HepG2 (cell line): ENCODE measurements at regions not wholly inside any gene's neighbourhood (a gene's known extent, or its start where the extent isn't known, plus 50 kb on each side); places are given as distances from the start of the nearest gene placed in this dataset.

Experiments used
- ATAC-seq: fragments of 200-7000 bp; cut with Tn5 transposase; 3 replicates; pipeline ENCODE4 v1.9.1; 2020; ENCODE audit warnings: mild to moderate bottlenecking, moderate library complexity
- BruUV-seq: library from RNA; stranded (reverse); fragments of 400-500 nt; replicated peaks from 2 replicates; lab custom pipeline; 2021; lab: Mats Ljungman, UMichigan
- CTCF ChIA-PET: fragments of 300-600 bp; formaldehyde crosslinking; extraction: SDS; loops from one replicate; lab custom pipeline; 2021; ENCODE audit warnings: low total read pairs, inconsistent platforms, low intra/inter-chr PET ratio; lab: Yijun Ruan, JAX
- POLR2A ChIA-PET: fragments of 350-600 bp; sonication (Branson Sonifier 250); formaldehyde crosslinking; loops from one replicate; lab custom pipeline; 2020; ENCODE audit warnings: antibody characterized with exemption, inconsistent platforms; lab: Yijun Ruan, JAX
- DNase-seq: peaks from one replicate; pipeline ENCODE4 v3.0.0-alpha.2; 2015; ENCODE audit warnings: low spot score
- FAIRE-seq: peaks from 3 replicates; lab custom pipeline; 2011; peaks lifted over from hg19 to GRCh38; lab: Jason Lieb, UNC
- H2AFZ ChIP-seq: one replicate; pipeline ENCODE4 v1.6.1; 2011; ENCODE audit warnings: low read length, inconsistent platforms
- H3K27ac ChIP-seq: fragments of 300-600 bp; 3 replicates; pipeline ENCODE4 v1.8.0; 2011; ENCODE audit warnings: mixed run types, mild to moderate bottlenecking, mixed read lengths, low read length, inconsistent platforms; ENCODE audit not compliant: insufficient read depth; ENCODE audit errors: extremely low read length
- H3K27me3 ChIP-seq, 2 experiments: fragments of 200-600 bp in 1 of 2; 2 replicates in 1 of 2; 3 replicates in 1 of 2; pipeline versions ENCODE4 v1.6.0 to v1.8.0; 2011; ENCODE audit warnings: low read length in 2 of 2, mild to moderate bottlenecking in 2 of 2, moderate library complexity in 2 of 2, inconsistent platforms in 1 of 2; ENCODE audit not compliant: insufficient read depth in 2 of 2, control insufficient read depth in 1 of 2
- H3K36me3 ChIP-seq, 2 experiments: fragments of 200-600 bp in 1 of 2; replicated peaks in 1 of 2; 2 replicates in 1 of 2; 3 replicates in 1 of 2; pipeline versions ENCODE4 v1.5.1 to v1.8.0; 2011; ENCODE audit warnings: low read length in 2 of 2, inconsistent platforms in 1 of 2; ENCODE audit not compliant: insufficient read depth in 2 of 2, control insufficient read depth in 1 of 2
- H3K4me1 ChIP-seq: 2 replicates; pipeline ENCODE4 v1.5.1; 2012; ENCODE audit warnings: low read length, inconsistent platforms; ENCODE audit not compliant: insufficient read depth
- H3K4me2 ChIP-seq: 2 replicates; pipeline ENCODE4 v1.6.0; 2011; ENCODE audit warnings: low read depth, low read length, inconsistent platforms
- H3K4me3 ChIP-seq, 3 experiments: fragments of 200-600 bp in 1 of 3; sonication (generic), shearing (Covaris generic) in 1 of 3; replicated peaks in 1 of 3; 2 replicates each; pipeline ENCODE4 v1.5.1; 2011 to 2016; ENCODE audit warnings: low read length in 3 of 3, inconsistent platforms in 2 of 3, low read depth in 2 of 3, mild to moderate bottlenecking in 2 of 3, control low read depth in 1 of 3, mixed read lengths in 1 of 3; ENCODE audit not compliant: insufficient read depth in 1 of 3
- H3K79me2 ChIP-seq: one replicate; pipeline ENCODE4 v1.6.1; 2011; ENCODE audit warnings: low read length, inconsistent platforms; ENCODE audit not compliant: insufficient read depth
- H3K9ac ChIP-seq: 2 replicates; pipeline ENCODE4 v1.6.0; 2011; ENCODE audit warnings: mild to moderate bottlenecking, low read depth, low read length, inconsistent platforms; ENCODE audit not compliant: insufficient read depth
- H3K9me3 ChIP-seq: 2 replicates; pipeline ENCODE4 v1.5.1; 2012; ENCODE audit warnings: mild to moderate bottlenecking, low read length
- H4K20me1 ChIP-seq: 2 replicates; pipeline ENCODE4 v1.6.0; 2011; ENCODE audit warnings: inconsistent platforms, mild to moderate bottlenecking, low read length, moderate library complexity; ENCODE audit not compliant: insufficient read depth
- FLYWCH1 ChIP-seq: sonication (generic); formaldehyde crosslinking; IDR thresholded peaks from 2 replicates; pipeline ENCODE4 v1.8.1; 2023; ENCODE audit warnings: mild to moderate bottlenecking, missing genetic modification reagents
- GABPB1 ChIP-seq: IDR thresholded peaks from 2 replicates; pipeline ENCODE4 v1.6.1; 2016; ENCODE audit warnings: mild to moderate bottlenecking, missing genetic modification reagents, moderate library complexity, missing compliant biosample characterization
- NKX3-1 ChIP-seq: sonication (generic); formaldehyde crosslinking; IDR thresholded peaks from 2 replicates; pipeline ENCODE4 v1.5.0; 2020; ENCODE audit warnings: missing genetic modification reagents
- PRMT3 ChIP-seq: sonication (generic); formaldehyde crosslinking; IDR thresholded peaks from 2 replicates; pipeline ENCODE4 v1.8.1; 2022; ENCODE audit warnings: low read depth, mild to moderate bottlenecking, moderate library complexity, missing genetic modification reagents, borderline replicate concordance
- RFX5 ChIP-seq: IDR thresholded peaks from 2 replicates; pipeline ENCODE4 v1.6.1; 2011; ENCODE audit warnings: low read depth, low read length, improper control_type of control experiment
- SNAPC4 ChIP-seq: sonication (generic); formaldehyde crosslinking; IDR thresholded peaks from 2 replicates; pipeline ENCODE4 v1.4.0; 2020; ENCODE audit warnings: mild to moderate bottlenecking, missing genetic modification reagents
- ZBTB42 ChIP-seq: sonication (generic); formaldehyde crosslinking; IDR thresholded peaks from 2 replicates; pipeline ENCODE4 v1.5.0; 2020; ENCODE audit warnings: mild to moderate bottlenecking, missing genetic modification reagents
- ZNF367 ChIP-seq: sonication (generic); formaldehyde crosslinking; IDR thresholded peaks from 2 replicates; pipeline ENCODE4 v1.4.0; 2020; ENCODE audit warnings: missing genetic modification reagents, borderline replicate concordance
- ZNF446 ChIP-seq: sonication (generic); formaldehyde crosslinking; IDR thresholded peaks from 2 replicates; pipeline ENCODE4 v1.5.0; 2020; ENCODE audit warnings: mild to moderate bottlenecking, missing genetic modification reagents
- ZNF484 ChIP-seq: sonication (generic); formaldehyde crosslinking; IDR thresholded peaks from 2 replicates; pipeline ENCODE4 v1.5.1; 2020; ENCODE audit warnings: mild to moderate bottlenecking, low read depth, missing genetic modification reagents, borderline replicate concordance
- ZNF703 ChIP-seq: sonication (generic); formaldehyde crosslinking; IDR thresholded peaks from 2 replicates; pipeline ENCODE4 v1.5.1; 2020; ENCODE audit warnings: missing genetic modification reagents, mild to moderate bottlenecking, moderate library complexity, borderline replicate concordance
- ZNF777 ChIP-seq: sonication (generic); formaldehyde crosslinking; IDR thresholded peaks from 2 replicates; pipeline ENCODE4 v1.4.0; 2020; ENCODE audit warnings: missing genetic modification reagents
- ZNF83 ChIP-seq: sonication (generic); formaldehyde crosslinking; IDR thresholded peaks from 2 replicates; pipeline ENCODE4 v1.4.0; 2020; ENCODE audit warnings: missing genetic modification reagents, mild to moderate bottlenecking, borderline replicate concordance
- ZSCAN25 ChIP-seq: sonication (generic); formaldehyde crosslinking; IDR thresholded peaks from 2 replicates; pipeline ENCODE4 v1.8.0; 2022; ENCODE audit warnings: mild to moderate bottlenecking, missing genetic modification reagents
- WGBS: methylation state at CpG from one replicate; pipeline ENCODE4 v1.1.6; 2017; ENCODE audit warnings: low lambda C conversion rate; 5-methylcytosine and 5-hydroxymethylcytosine counted together
- in situ Hi-C: cut with HindIII; loops from 2 replicates; pipeline ENCODE4 v1.10.0; 2017; ENCODE audit warnings: low pct_unique_long_range_greater_than_20kb; ENCODE audit not compliant: extremely low pct_ligation_motif_present
- intact Hi-C: fragments of 100-400 bp; cut with micrococcal nuclease; formaldehyde crosslinking; loops from one replicate; pipeline ENCODE4 v1.10.0; 2022; ENCODE audit not compliant: unreplicated experiment

GRCh38 chr11:127919206-127920000, 668.0 kb downstream of the ETS1 start:
- Histone ChIP-seq H3K27ac (no peak overlapping the region), H3K79me2 (no peaks in the 10 kb centered on the region), H2AFZ (no peak overlapping the region), H3K4me2 (no peak overlapping the region), H3K9ac (no peak overlapping the region), H3K4me3 (no peak overlapping the region), H3K9me3 (peaks cover 92% of the 10 kb centered on the region), H3K27me3 (no peaks in the 10 kb centered on the region), H3K4me1 (no peaks in the 10 kb centered on the region), H4K20me1 (no peaks in the 10 kb centered on the region), H3K36me3 (no peaks in the 10 kb centered on the region)
- ChIA-PET CTCF (no interaction called here), POLR2A (no interaction called here)
- BruUV-seq, result no TSS peak
- in situ Hi-C loops (no loop called here), intact Hi-C loops (no loop called here)
- ATAC-seq, result no peak
- no peak for DNase-seq
- no peak for TF ChIP-seq ZNF484 (CRISPR knock-in tag)
- no peak for TF ChIP-seq ZNF83 (CRISPR knock-in tag)
- TF ChIP-seq SNAPC4 (CRISPR knock-in tag), result no peak
- TF ChIP-seq PRMT3, result no peak
- no peak for TF ChIP-seq ZNF367
- no peak for TF ChIP-seq ZBTB42 (CRISPR knock-in tag)
- no peak for TF ChIP-seq ZNF446 (CRISPR knock-in tag)
- no peak for TF ChIP-seq ZSCAN25
- TF ChIP-seq RFX5, result no peak
- TF ChIP-seq ZNF703 (CRISPR knock-in tag), result no peak
- no peak for TF ChIP-seq FLYWCH1
- TF ChIP-seq ZNF777 (CRISPR knock-in tag), result no peak
- no peak for TF ChIP-seq GABPB1 (CRISPR knock-in tag)
- TF ChIP-seq NKX3-1 (CRISPR knock-in tag), result no peak
- FAIRE-seq, result no peak
- 5% methylated on average over 2 of the region's 2 CpGs for WGBS
